ENCODE measurements at regions not wholly inside any gene's neighbourhood (a gene's known extent, or its start where the extent isn't known, plus 50 kb on each side); places are given as distances from the start of the nearest gene placed in this dataset.

DNA sequence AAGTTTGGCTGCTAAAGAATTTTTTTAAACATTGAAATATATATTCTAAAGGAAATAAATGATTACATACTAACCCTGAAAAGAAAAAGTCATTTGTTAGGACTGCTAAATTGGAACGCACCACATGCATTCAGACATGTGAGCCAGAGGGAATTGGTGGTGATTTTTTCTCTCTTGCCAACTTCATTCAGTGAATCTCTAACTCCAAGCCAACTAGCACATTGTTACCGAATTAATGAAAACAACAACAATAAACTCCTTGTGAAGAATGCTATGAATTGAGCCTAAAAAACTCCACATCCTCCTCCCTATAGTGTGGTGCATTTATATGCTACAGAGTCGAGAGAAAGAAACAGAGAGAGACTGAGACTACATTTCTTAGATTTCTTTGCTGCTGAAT lies 135.5 kb upstream of the CACNA2D1 start:
- Histone ChIP-seq H3K9ac (replicated peaks; ENCODE audit: extremely low read depth, insufficient read depth, low read length) (no peak overlapping the region), H3K79me2 (ENCODE audit: control insufficient read depth, insufficient read depth, low read length) (no peaks in the 10 kb centered on the region), H2AFZ (ENCODE audit: low read depth, low read length) (no peak overlapping the region), H4K20me1 (replicated peaks; ENCODE audit: control insufficient read depth, extremely low read depth, insufficient read depth, low read length) (no peaks in the 10 kb centered on the region), H3K27me3 (ENCODE audit: control insufficient read depth in 2 of 2, insufficient read depth in 2 of 2, low read length in 2 of 2) (no peaks in the 10 kb centered on the region), H3K4me1 (ENCODE audit: control insufficient read depth, extremely low read depth, insufficient read depth, low read length) (no peaks in the 10 kb centered on the region), H3K4me2 (ENCODE audit: insufficient read depth, low read length) (no peak overlapping the region), H3K9me3 (replicated peaks; ENCODE audit: control insufficient read depth, insufficient read depth, low read length) (no peaks in the 10 kb centered on the region), H3K27ac (ENCODE audit: insufficient read depth, low read depth, low read length) (no peak overlapping the region), H3K9me1 (replicated peaks; ENCODE audit: control insufficient read depth, extremely low read depth, insufficient read depth, low read length) (no peaks in the 10 kb centered on the region), H3K4me3 (replicated peaks in 1 of 3; ENCODE audit: insufficient read depth in 1 of 3, low read depth in 1 of 3, low read length in 3 of 3) (no peak overlapping the region), H3K36me3 (ENCODE audit: control insufficient read depth in 2 of 2, extremely low read depth in 1 of 2, insufficient read depth in 2 of 2, low read length in 2 of 2) (no peaks in the 10 kb centered on the region)
- DNase-seq (ENCODE audit: low read depth, low spot score): no peak
- intact Hi-C loops (cut with micrococcal nuclease): no loop called here
- dilution Hi-C loops (cut with MboI; ENCODE audit: extremely low pct_ligation_motif_present, low sequenced_read_pairs): no loop called here
- no TSS peak for BruUV-seq (replicated peaks)
- no peak for TF ChIP-seq POLR2A (IDR thresholded peaks at IDR 0.05; ENCODE audit: low read depth, low read length)
- FAIRE-seq: no peak
- ChIA-PET CTCF (interaction anchor here (1.1 to 1.7 kb wide), 2 partner anchors 21 to 26 kb away, joined by 4 to 5 read pairs; no protein-coding TSS in a partner anchor), POLR2A (interaction anchor here (0.7 kb wide), 1 partner anchor 902 kb away, joined by 3 read pairs; no protein-coding TSS in a partner anchor)

DNA sequence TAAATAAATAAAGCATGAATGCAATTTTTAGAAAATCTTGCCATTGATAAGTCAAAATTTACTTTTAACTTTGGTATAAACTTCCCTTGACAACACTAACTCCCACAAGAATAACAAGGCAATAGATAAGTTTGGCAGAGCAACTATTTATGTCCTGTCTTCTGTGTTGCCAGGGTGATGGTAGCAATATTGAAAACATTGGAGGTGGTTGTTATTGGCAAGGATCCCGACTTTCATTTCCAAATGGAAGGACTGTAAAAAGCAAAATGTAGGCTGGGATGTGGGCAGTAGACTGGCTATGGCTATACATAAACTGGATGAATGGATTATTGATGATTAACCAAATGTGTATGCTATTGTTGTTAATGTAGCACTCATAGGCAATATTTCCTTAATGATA lies 134.9 kb upstream of the CACNA2D1 start:
- DNase-seq (ENCODE audit: low read depth, low spot score): peak; percentile 92

More for the DNA sequence above, 134.9 kb upstream of the CACNA2D1 start:
- Histone ChIP-seq H3K36me3 (ENCODE audit: control insufficient read depth in 2 of 2, extremely low read depth in 1 of 2, insufficient read depth in 2 of 2, low read length in 2 of 2) (no peaks in the 10 kb centered on the region), H3K27me3 (ENCODE audit: control insufficient read depth in 2 of 2, insufficient read depth in 2 of 2, low read length in 2 of 2) (no peaks in the 10 kb centered on the region), H3K9ac (replicated peaks; ENCODE audit: extremely low read depth, insufficient read depth, low read length) (no peak overlapping the region), H3K9me1 (replicated peaks; ENCODE audit: control insufficient read depth, extremely low read depth, insufficient read depth, low read length) (no peaks in the 10 kb centered on the region), H3K9me3 (replicated peaks; ENCODE audit: control insufficient read depth, insufficient read depth, low read length) (no peaks in the 10 kb centered on the region), H3K4me1 (ENCODE audit: control insufficient read depth, extremely low read depth, insufficient read depth, low read length) (no peaks in the 10 kb centered on the region), H3K79me2 (ENCODE audit: control insufficient read depth, insufficient read depth, low read length) (no peaks in the 10 kb centered on the region), H2AFZ (ENCODE audit: low read depth, low read length) (no peak overlapping the region), H3K27ac (ENCODE audit: insufficient read depth, low read depth, low read length) (no peak overlapping the region), H4K20me1 (replicated peaks; ENCODE audit: control insufficient read depth, extremely low read depth, insufficient read depth, low read length) (no peaks in the 10 kb centered on the region), H3K4me3 (replicated peaks in 1 of 3; ENCODE audit: insufficient read depth in 1 of 3, low read depth in 1 of 3, low read length in 3 of 3) (no peak overlapping the region), H3K4me2 (ENCODE audit: insufficient read depth, low read length) (no peak overlapping the region)
- POLR2A ChIA-PET: interaction anchor here (0.7 kb wide), 1 partner anchor 902 kb away, joined by 3 read pairs; no protein-coding TSS in a partner anchor
- BruUV-seq (replicated peaks): no TSS peak
- intact Hi-C loops (cut with micrococcal nuclease): loop anchor here (1.0 kb wide), 1 partner anchor 18 kb away; no protein-coding TSS in a partner anchor
- dilution Hi-C loops (cut with MboI; ENCODE audit: extremely low pct_ligation_motif_present, low sequenced_read_pairs): no loop called here
- CTCF ChIA-PET: interaction anchor here (1.1 to 1.7 kb wide), 2 partner anchors 22 to 27 kb away, joined by 4 to 5 read pairs; no protein-coding TSS in a partner anchor
- TF ChIP-seq JUN (IDR thresholded peaks at IDR 0.05; ENCODE audit: borderline replicate concordance, insufficient read depth, insufficient read length, low read depth) (no peak), EZH2 (IDR thresholded peaks at IDR 0.05; ENCODE audit: borderline replicate concordance, low read depth, low read length, severe bottlenecking) (no peak), CTCF (IDR thresholded peaks at IDR 0.05; ENCODE audit: extremely low read depth in 1 of 2, insufficient read depth in 1 of 2, low read depth in 1 of 2, low read length in 2 of 2) (no peak), GATA2 (IDR thresholded peaks at IDR 0.05; ENCODE audit: insufficient read depth, insufficient read length, low read depth, low read length) (no peak), POLR2A (IDR thresholded peaks at IDR 0.05; ENCODE audit: low read depth, low read length) (no peak), FOS (IDR thresholded peaks at IDR 0.05; ENCODE audit: borderline replicate concordance, insufficient read depth, low read length) (no peak), MYC (IDR thresholded peaks at IDR 0.05; ENCODE audit: low read depth, low read length) (no peak), POLR2AphosphoS5 (IDR thresholded peaks at IDR 0.05; ENCODE audit: insufficient read depth, low read depth, low read length) (no peak), MAX (IDR thresholded peaks at IDR 0.05; ENCODE audit: insufficient read depth, insufficient read length) (no peak)
- no peak for FAIRE-seq
